Testis (tissue), 2 donors: ENCODE measurements at regions not wholly inside any gene's neighbourhood (a gene's known extent, or its start where the extent isn't known, plus 50 kb on each side); places are given as distances from the start of the nearest gene placed in this dataset.

Experiments used
- POLR2A ChIP-seq: fragments of 450-650 bp; IDR thresholded peaks from one replicate; pipeline ENCODE4 v1.6.1; 2017; ENCODE audit warnings: antibody characterized with exemption, mild to moderate bottlenecking, moderate library complexity
- TF ChIP-seq, protein P1 (sequence below), 3 experiments: fragments of 450-650 bp in 2 of 3; fragments of 200-600 bp in 1 of 3; sonication (generic) in 1 of 3; IDR thresholded peaks; one replicate each; pipeline ENCODE4 v1.5.1; 2016 to 2019; ENCODE audit warnings: antibody characterized with exemption in 3 of 3, mild to moderate bottlenecking in 2 of 3, moderate library complexity in 1 of 3

DNA sequence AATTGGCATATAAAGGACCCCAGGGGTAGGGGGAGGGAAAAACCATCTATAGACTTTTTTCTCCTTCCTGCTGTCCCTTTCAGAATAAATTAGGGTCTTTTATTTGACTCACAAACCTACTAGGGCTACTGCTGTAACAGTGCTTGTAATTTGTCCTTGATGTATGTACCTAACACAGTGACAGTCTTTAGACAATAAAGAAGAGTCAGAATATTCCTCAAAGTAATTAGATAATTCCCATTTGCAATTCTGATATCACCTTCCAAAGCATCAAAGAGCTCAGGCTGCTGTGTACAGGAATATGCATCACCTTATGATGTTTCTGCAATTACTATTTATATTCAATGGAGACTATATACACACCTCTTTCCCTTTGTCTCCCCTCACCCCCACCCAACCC is 161.7 kb downstream of the MREG start:
- TF ChIP-seq, protein P1, sequence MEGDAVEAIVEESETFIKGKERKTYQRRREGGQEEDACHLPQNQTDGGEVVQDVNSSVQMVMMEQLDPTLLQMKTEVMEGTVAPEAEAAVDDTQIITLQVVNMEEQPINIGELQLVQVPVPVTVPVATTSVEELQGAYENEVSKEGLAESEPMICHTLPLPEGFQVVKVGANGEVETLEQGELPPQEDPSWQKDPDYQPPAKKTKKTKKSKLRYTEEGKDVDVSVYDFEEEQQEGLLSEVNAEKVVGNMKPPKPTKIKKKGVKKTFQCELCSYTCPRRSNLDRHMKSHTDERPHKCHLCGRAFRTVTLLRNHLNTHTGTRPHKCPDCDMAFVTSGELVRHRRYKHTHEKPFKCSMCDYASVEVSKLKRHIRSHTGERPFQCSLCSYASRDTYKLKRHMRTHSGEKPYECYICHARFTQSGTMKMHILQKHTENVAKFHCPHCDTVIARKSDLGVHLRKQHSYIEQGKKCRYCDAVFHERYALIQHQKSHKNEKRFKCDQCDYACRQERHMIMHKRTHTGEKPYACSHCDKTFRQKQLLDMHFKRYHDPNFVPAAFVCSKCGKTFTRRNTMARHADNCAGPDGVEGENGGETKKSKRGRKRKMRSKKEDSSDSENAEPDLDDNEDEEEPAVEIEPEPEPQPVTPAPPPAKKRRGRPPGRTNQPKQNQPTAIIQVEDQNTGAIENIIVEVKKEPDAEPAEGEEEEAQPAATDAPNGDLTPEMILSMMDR (IDR thresholded peaks at IDR 0.05): no peak
- TF ChIP-seq POLR2A: no peak
